Vagina (tissue), 2 donors: ENCODE measurements at regions not wholly inside any gene's neighbourhood (a gene's known extent, or its start where the extent isn't known, plus 50 kb on each side); places are given as distances from the start of the nearest gene placed in this dataset.

Experiments used
- CTCF ChIP-seq, 3 experiments: fragments of 450-650 bp in 2 of 3; fragments of 200-600 bp in 1 of 3; sonication (generic) in 1 of 3; IDR thresholded peaks; one replicate each; pipeline ENCODE4 v1.5.1; 2017 to 2019; ENCODE audit warnings: antibody characterized with exemption in 3 of 3, mild to moderate bottlenecking in 2 of 3, moderate library complexity in 2 of 3
- POLR2A ChIP-seq, 2 donors: fragments of 450-650 bp; IDR thresholded peaks; one replicate each; pipeline ENCODE4 v1.6.1; 2017; ENCODE audit warnings: antibody characterized with exemption in 2 of 2, mild to moderate bottlenecking in 2 of 2, moderate library complexity in 2 of 2

GRCh38 chr17:34177642-34178041 is 77.4 kb upstream of the CCL2 start:
- TF ChIP-seq POLR2A (IDR thresholded peaks at IDR 0.05) (no peak), CTCF (IDR thresholded peaks at IDR 0.05) (no peak)
